HG02571 (cell line): ENCODE measurements at regions not wholly inside any gene's neighbourhood (a gene's known extent, or its start where the extent isn't known, plus 50 kb on each side); places are given as distances from the start of the nearest gene placed in this dataset.

ENCODE experiments used
- ATAC-seq: cut with Tn5 transposase; IDR thresholded peaks from one replicate; pipeline ENCODE4 v1.9.1; 2021; ENCODE audit warnings: mild to moderate bottlenecking, moderate library complexity; ENCODE audit not compliant: unreplicated experiment

DNA sequence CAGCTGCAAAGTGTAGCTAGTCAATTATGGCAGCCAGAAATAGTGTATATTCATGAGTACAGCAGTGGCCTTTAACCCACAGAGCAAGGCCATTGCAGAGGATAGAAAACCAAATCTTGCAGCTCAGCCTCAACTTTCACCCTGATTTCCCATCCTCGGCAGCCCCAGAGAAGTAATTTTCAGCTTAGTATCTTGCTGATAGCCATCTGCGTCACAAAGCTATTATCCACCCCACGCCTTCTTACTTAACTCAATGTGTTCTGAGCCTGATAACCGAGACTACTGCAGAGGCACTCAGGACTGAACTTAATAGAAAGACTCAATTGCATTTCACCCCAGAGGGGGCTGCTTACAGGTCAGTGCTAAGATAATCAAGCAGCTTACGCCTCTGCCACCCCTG lies 174.5 kb upstream of the MAOA start:
- no peak for ATAC-seq

DNA sequence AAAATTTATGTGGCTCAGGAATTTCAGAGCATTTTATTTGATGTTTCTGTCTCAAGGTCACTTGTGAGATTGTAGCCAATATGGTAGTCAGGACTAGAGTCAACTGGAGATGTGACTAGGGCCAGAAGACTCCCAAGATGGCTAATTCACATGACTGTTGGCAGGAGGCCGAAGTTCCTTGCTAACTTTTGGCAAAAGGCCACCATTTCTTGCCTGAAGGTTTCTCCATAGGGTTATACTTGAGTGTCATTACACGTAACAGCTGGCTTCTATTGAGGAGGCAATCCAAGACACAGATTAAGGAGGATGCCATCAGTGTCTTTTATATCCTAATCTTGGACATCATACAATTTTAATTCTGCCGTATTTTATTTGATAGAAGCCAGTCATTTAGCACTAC lies 162.3 kb upstream of the MAOA start:
- no peak for ATAC-seq

GRCh38 chrX:43500246-43500645 lies 155.9 kb upstream of the MAOA start:
- ATAC-seq = no peak

- no peak for ATAC-seq
Observed at GRCh38 chrX:43500996-43501694, 155.0 kb upstream of the MAOA start.

GRCh38 chrX:43504394-43504793 lies 151.7 kb upstream of the MAOA start:
- ATAC-seq = no peak

DNA sequence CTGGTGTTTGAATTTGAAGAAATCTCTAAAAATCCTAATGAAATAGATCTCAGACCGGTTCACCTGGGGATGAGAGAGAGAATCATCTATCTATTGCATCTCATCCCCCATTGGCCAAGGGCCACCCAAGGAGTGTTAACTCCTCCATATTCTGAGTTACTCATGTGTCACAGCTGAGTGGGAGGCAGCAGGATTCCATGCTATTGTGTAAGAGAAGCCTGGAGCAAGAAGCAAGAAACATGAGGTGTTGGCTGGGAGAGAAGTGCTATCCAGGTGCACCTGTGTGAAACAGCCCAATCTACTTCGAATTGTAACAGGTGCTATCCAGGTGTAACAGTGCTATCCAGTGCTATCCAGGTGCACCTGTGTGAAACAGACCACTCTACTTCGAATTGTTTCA lies 150.3 kb upstream of the MAOA start:
- ATAC-seq = no peak

- no peak for ATAC-seq
Observed at GRCh38 chrX:43508694-43509093, 147.4 kb upstream of the MAOA start.

DNA sequence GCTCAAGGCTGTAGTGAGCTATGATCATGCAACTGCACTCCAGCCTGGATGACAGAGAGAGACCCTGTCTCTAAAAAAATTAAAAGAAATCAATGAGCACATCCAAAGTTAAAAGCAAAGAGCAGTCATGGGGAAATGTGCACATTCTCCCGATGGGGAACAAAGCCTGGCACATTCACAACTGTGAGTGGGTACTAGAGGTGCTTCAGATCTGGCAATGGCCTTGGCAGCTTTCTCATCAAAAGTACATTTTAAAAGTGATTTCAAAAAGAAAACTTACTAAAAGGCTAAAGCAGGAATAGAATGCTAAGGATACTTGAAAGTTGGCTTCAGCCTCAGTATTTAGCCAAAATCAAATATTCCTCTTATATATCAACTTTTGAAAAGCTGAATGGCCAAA lies 145.9 kb upstream of the MAOA start:
- no peak for ATAC-seq

DNA sequence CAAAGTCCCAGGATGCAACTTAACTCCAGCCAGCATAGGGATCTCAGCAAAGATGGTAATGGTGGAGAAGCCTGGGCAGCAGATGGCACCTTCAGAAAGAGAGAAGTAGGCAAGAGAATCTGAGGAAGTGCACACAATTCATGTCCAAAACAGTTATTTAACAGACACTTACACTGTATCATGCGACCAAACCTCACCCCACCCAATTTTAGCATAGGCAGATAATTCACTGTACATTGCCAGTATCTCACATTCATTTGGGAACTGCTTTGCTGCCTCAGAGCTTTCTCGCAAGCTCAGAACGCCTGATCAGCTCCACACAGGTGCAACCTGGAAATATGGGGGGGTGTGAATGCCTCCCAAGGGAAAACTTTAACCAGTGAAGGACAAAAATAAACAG lies 143.0 kb upstream of the MAOA start:
- no peak for ATAC-seq

- ATAC-seq = no peak
Observed at GRCh38 chrX:43514820-43515219, 141.3 kb upstream of the MAOA start.

DNA sequence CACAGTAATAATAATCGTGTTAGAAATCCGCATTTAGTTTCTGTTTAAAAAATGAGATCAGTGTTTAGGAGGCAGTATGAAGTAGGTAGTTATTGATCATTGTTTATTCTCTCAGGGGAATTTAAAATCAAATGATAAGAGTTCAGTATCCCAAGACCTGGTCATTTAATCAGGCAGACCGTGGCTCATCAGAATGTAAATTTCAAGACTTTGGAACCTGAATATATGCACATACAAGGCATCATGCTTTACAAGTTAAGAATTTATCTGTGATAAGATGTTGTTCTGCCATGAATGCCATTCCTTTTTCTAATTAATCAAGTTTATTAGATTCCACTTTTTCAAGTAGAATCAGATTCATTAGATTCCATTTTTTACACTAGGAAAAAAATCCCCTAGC lies 133.5 kb upstream of the MAOA start:
- ATAC-seq = no peak

DNA sequence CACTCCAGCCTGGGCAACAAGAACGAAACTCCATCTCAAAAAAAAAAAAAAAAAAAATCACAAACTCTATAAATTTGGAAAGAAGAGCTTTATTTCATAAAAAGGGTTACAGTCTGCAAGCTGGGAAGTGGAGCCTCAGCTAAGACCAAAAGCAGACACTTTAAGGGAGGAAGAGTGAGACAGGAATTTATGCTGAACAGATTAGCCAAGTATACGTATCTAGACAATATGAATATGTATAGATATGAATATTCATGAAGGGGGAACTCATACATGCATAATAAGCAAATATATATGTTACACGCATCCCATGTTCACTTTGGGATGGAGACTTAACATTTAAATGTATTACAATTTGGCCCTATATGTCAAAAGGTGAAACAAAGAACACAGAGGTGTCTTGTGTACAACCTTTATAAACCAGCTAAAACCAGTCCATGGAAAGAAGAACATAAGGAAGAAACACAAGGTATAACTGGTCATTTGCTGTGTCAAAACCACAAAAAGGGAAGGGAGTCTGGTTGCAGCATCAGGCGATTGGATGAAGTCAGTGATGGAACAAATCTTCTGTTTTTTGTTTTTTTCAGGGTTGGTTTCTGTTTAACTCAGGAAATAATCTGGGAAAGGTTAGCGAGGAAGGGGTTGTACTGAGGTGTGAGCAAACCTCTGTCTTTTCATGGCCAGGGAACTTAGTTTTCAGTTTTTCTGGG lies 130.0 kb upstream of the MAOA start:
- ATAC-seq = no peak

DNA sequence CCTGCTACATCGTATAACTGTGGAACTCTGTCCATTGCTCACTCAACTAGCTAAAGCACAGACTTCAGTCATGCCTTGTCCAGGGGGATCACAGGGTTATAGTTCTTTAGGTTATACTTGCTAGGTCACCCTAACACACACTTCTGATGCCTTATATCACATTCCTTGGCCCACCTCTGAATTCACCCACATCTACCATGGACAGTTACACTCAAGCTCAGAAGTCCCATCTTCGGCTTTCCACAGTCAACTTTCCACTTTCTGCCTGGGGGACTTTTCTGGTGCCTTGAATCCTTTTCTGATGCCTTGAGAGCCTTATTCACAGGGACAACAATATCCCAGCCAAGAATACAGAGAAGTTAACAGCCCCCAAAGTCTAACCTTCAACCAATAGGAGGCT lies 129.2 kb upstream of the MAOA start:
- ATAC-seq = no peak

DNA sequence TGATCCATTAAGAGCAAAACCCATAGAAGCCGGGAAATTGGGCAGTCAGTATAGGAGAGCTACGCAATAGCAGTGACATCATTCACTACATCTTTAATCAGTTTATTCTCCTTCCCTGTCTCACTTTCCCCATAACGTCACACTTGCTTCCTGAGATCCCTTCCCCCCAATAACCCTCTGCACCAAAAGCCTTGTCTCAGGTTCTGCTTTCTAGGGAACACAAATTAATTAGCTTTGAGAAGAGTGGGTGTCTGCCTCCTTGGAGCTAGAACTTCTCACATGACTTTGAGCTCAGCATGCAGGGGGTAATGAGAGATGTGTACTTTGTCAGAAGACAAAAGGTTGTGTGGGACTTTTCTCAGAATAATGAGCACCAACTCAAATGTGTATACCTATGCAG lies 128.3 kb upstream of the MAOA start:
- no peak for ATAC-seq

DNA sequence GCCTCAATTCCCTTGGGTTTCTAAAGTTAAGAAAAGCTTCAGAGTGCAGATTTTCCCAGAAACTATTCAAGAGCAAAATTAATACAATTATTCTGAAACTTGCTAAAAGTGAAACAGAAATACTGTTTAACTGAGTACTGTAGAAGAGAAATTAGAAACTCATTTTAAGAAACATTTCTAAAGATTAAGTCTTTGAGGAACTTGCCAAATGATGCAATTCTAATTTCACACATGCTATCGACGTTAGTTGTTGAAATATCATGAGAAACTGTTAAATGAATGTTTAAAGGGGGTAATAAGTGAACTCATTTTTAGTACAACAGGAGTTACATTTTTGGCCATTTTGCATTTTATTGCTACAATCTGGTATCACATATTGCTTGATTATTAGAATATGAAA lies 125.3 kb upstream of the MAOA start:
- ATAC-seq = no peak

DNA sequence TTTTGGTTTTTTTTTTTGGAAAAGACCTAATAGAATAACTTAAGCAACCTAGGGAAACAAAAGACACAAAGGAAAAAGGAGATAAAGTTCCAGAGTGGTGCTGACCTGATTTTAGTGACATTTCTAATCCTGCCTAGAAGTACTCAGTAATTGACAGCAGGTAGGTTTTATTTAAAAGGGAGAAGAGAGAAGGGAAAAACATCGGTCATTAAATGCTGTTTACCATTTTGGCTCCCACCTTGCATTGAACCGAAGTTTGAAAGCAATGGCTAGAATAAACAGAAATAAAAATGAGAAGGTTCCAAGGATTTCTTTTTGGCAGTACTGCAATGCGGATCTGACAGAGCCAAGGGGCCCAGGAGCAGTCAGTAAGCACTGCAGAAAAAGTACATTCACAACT lies 115.8 kb upstream of the MAOA start:
- ATAC-seq = no peak

DNA sequence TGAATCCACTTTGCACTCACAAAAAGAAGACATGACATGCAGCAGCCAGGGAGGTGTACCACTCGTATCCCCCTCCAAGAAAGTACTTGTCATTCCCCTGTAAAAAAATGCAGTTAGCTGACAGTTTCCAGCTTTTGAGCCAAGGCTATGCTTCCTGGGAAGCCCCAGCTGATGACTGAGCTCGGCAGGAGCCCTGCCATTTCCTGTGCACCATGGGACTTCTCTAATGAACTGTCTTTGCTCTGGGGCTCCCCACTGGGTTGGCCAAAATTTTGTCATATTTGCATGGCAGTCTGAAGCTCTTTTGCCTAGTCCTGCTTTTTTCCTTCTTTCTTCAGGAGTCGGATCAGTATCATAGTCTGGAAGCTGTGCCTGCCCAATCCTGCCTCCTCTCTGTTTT lies 104.5 kb upstream of the MAOA start:
- ATAC-seq = no peak

- no peak for ATAC-seq
Observed at GRCh38 chrX:43552156-43552555, 103.9 kb upstream of the MAOA start.

DNA sequence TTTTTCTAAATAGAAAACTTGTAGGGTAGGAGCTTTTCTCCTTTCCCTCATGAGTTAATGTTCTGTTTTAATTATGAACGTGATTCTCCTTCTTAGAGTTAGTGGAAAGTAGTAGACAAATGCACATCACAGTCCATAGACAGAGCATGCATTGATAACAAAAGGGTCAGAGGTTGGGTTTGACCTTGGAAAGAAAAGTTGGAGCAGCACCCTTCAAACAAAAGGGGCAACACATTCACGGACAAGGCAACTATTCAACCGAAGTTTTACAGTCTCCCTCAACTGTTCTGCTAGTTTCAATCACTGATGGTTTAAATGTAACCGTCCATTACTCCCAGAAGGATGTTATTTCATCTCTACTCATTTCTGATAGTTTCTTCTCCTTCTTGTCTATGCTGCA lies 103.4 kb upstream of the MAOA start:
- no peak for ATAC-seq

- ATAC-seq = no peak
Observed at GRCh38 chrX:43553257-43553656, 102.8 kb upstream of the MAOA start.

DNA sequence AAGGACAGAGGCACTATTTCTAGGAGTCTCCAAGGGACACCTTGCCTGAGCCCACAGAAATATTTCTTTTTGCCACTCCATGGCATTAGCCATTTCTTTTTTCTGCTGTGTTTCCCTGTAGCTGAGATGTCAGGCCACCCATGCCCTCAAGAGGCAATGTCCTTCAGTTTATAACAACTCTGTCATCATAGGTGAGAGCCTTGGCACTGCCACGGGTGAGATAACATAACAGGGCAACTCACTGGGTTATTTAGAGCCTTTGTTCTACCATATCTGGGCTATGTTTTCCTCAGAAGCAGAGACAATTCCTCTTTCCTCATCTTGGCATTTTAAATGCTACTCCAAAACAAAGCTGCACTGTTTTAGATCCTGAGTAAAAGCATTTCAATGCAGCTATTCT lies 99.9 kb upstream of the MAOA start:
- ATAC-seq = no peak

DNA sequence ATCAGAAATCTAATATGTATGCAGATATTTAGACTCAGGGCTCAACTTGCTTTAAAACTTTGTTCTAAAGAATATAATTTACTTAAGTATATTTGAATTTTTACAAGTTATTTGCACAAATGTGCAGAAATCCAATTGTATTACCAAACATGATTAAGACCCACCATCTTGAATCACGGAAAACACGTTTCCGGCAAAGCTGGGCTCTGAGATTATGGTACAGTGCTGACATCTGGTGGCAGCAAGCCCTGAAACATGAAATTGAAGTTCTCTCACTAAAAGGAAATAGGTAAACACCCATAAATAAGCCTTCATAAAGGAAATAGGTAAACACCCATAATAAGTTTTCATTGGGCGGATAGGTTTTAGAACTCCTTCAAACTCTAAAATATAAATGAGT lies 98.3 kb upstream of the MAOA start:
- no peak for ATAC-seq

GRCh38 chrX:43559644-43560043 lies 96.5 kb upstream of the MAOA start:
- no peak for ATAC-seq
